HG03066 (cell line): ENCODE measurements at regions not wholly inside any gene's neighbourhood (a gene's known extent, or its start where the extent isn't known, plus 50 kb on each side); places are given as distances from the start of the nearest gene placed in this dataset.

Experiments used
- ATAC-seq: cut with Tn5 transposase; IDR thresholded peaks from one replicate; pipeline ENCODE4 v1.9.1; 2021; ENCODE audit warnings: low read depth; ENCODE audit not compliant: unreplicated experiment

GRCh38 chr3:159209459-159209858 lies 407.6 kb downstream of the MFSD1 start:
- ATAC-seq: no peak

DNA sequence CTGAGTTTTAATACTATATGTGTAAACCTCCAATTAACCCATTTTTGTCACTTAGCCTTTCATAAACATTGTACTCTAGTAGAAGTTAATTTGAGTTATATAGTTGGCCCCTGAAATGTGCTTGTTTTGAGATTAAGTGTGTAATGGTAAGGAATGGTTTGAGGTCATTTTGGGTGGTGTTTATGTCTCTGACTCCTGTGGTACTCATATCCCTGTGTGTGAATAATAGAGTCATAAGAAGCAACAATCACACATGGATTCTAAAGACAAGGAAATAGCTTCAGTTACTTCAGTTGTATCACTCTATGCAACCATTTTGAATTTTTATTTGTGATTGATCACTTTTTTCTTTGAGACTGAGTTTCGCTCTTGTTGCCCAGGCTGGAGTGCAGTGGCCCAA lies 408.5 kb downstream of the MFSD1 start:
- ATAC-seq: no peak

DNA sequence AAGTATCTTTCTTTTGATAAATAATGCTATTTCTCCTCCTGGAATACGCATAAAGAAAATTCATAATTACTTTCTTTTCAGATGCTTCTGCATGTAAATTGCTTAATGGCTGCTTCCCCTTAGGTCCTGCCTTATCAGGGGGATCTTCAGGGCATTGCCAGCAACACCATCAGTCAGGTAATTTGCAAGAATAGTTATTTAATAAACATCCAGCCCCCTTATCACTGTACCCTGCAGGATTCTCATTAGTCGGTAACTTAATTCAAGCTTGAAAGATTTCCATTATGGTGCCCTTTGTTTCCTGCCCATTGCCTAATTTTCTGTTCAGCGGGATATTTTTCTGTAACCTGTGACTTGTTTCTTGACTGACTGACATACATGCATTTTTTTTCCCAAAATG lies 414.5 kb downstream of the MFSD1 start:
- no peak for ATAC-seq

DNA sequence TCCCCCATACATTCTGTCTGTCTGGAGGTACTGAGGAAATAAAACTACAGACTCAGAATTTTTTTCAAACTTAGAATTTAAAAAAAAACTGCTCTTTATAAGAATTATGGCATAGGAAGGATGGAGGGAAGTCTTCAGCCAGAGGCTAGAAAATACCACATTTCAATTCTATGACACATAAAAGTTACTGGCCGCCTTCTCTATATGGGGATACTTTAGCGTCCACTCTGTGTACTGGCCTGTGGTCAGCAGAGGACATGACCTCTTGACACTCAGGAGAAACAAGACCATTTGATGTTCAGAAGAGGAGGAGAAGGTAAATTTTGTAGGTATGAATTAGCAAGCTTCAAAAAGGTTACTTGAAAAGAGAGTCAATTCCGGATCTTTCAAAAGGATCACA lies 417.4 kb downstream of the MFSD1 start:
- no peak for ATAC-seq

DNA sequence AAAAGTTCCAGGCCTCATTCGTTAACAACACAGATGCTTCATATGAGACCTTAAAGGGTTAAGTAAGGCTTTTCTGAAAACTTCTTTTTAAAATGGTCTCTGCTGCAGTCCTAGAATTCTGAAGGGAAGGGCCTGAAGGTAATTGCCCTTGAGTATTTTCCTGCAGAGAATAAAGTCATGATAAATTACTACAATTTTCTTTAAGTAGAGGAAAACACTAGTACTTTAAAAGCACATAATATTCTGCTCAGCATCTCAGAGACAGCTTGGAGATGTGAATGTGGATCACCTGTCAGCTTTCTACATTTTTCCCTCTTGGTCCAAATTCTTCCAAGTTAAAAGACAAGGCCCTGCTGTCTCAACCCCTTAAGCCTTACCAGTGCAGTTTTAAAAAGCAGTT lies 419.5 kb downstream of the MFSD1 start:
- no peak for ATAC-seq

DNA sequence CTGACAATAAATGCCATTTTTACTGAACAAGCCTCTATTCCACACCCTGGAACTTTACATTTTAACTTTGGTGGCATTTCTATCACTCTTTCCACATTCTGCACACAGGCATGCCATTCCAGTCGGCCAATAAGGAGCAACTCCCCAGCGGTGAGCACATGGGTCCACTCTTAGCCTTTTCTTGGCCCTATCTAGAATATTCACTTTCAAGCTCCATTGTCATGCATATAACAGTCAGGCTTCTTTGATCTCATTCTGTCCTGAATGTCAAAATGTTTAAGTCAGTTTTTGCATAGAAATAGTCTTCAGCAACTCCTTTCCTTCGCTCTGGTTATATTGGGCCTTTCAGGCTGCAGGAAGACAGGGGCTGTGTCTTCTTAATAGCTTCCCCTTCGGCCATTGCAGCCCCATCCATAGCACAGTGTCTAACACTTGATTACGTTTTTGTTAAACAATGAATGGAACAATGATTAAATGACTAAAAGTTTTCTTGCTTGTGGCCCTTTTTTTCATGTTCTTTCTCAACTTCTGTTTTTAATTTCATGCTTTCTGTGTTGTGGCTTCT lies 427.3 kb downstream of the MFSD1 start:
- ATAC-seq: no peak

- no peak for ATAC-seq
These were observed 431.1 kb downstream of the MFSD1 start for GRCh38 chr3:159232966-159233365.

DNA sequence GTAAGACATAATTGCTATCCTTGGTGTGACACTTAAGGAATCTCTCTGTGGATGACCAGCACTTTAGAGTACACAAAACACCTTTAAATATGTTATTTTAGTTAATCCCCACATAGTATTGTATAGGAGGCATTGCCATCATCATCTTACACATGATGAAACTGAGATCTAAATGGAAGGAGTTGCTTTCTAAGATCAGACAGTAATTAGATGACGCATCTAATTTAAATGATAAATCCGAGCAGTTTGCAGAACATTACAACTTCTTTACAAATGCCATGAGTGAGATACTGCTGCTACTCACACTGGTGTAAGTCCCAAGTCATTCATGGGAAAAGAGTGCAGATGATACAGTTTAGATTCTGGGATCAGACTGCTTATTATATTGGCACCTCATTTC lies 431.9 kb downstream of the MFSD1 start:
- no peak for ATAC-seq

DNA sequence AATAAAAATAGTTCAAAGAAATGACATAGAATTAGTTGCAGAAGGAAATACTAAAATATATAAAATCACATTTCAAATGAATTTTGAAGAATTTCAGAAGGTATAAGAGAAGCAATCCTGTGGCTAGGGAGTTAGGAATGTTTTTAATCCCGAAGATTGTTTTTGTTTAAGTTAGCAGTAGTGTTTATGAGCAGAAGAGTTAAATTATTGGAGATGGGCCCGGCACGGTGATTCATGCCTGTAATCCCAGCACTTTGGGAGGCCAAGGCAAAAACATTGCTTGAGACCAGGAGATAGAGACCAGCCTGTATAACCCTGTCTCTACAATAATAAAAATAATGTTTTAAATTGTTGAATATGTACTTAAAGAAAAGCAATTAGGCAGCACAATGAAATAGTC lies 432.5 kb downstream of the MFSD1 start:
- no peak for ATAC-seq

DNA sequence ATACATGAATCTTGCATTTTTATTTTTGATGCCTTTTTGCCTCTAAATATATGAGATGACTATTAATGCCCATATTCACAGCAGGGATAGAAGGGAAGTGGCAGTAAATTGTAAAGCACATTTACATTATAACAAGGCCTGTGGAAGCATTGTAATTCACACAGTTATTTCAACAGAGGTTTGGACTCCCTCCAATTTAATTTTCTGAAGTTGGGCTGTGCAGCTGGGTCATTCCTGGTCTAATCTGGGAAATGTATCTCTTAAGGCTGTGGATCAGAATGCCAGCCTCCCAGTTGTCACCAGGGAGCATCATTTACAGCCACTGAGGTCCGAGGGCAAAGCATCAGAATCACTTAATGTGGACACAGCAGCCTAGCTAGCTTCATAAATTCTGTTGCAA lies 434.5 kb downstream of the MFSD1 start:
- ATAC-seq: no peak

DNA sequence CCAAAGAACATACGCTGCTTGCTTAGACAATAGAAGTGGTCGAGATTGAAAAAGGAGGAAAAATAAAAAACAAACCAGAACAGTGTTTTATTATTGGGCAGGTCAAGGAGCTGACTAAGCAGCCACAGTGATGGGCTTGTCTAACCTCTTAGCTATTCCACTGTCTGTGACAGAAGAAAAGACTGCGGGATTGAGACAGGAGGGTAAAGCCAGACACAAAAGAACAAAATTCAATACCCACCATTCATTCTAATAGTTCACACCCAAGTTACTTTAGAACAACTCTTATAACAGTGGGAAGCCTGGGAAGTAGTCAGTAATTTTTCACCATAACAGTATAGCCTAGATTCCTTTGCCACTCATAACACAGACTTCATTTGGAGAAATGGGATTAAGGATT lies 435.4 kb downstream of the MFSD1 start:
- ATAC-seq: no peak

DNA sequence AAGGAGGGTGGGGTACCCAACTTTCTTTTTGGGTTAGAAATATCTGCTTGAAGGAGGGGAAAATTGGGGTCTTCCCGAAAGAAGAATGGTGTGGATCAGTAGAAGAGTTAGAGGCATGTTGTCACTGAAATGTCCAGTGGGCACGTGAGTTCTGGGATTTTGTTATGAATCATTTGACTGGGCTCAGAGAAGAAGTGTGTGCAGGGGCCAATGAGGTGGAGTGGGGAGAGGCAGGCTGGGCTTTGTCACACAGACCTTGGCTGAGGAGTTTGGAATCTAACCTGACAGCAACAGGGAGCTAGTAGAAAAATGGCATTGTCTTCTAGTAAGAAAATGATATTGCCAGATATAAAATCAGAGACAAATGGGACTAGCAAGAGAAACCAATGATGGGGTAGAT lies 436.8 kb downstream of the MFSD1 start:
- no peak for ATAC-seq

- no peak for ATAC-seq
These were observed 437.2 kb downstream of the MFSD1 start for GRCh38 chr3:159239059-159239458.

GRCh38 chr3:159244933-159245332 lies 443.1 kb downstream of the MFSD1 start:
- no peak for ATAC-seq

GRCh38 chr3:159245871-159246270 lies 444.0 kb downstream of the MFSD1 start:
- ATAC-seq: no peak

DNA sequence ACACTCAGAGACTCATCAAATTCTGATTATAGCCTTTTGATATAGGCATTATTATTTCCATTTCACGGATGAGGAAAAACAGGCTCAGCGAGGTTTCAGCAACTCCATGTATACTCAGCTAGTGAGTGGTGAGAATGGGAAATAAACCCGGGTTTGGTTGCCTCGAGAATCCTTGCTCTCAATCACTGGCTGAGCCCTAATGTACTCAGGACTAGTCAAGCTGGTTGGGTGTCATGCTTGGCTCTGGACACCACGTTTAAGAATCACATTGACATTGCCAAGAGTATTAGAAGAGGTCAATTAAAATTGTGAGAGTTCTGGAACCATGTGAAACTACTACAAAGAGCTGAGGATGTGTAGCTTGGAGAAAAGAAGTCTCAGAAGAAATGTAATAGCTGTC lies 444.5 kb downstream of the MFSD1 start:
- no peak for ATAC-seq

DNA sequence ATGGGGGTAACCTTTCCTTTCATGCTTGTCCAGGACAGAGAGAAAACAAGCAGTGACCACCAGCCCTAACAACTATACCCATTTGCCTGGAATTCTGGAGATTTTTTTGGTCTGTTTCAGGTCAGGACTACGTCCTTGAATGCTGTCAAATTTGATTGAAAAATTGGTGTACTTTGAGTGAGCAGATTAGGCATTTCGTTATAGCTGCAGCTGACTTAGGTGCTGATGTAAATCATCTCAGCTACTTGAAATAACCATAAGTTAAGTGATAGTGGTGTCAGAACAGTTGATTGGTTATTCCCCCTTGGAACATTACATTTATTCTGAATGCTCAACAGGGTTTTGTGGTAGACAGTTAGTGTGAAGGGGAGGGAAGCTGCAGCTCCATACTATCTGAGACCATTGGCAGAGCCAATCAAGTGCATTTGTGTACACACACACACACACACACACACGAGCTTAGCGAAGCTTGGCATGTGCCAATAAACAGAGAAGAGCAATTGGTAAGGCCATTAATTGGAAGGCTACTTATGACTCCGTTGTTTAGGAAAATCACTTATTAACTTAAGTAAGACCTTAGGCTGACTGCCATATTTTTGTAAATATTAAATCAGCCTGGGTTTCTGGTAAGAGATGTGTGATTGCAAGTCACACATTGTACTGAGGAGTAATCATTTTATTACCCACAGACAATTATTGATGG lies 447.8 kb downstream of the MFSD1 start:
- ATAC-seq: no peak

- ATAC-seq: no peak
These were observed 449.1 kb downstream of the MFSD1 start for GRCh38 chr3:159250961-159251360.

DNA sequence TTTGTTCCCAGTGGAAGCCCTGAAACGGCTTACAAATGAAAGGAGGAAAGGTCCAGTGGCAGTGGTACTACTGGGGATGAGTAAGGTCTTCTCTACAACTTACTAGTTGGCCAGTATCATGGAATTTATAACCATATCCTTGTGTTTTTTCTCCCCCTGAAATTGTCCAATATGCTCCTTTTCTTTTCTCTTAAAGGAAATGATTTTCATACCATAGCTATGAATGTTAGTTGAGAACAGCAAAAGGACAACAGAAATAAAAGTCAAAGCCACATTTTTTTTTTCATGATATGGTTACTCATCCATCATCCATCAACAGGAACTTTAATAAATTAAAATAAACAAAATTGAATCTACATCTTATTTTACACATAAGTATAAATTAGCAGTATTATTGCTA lies 450.4 kb downstream of the MFSD1 start:
- ATAC-seq: no peak

DNA sequence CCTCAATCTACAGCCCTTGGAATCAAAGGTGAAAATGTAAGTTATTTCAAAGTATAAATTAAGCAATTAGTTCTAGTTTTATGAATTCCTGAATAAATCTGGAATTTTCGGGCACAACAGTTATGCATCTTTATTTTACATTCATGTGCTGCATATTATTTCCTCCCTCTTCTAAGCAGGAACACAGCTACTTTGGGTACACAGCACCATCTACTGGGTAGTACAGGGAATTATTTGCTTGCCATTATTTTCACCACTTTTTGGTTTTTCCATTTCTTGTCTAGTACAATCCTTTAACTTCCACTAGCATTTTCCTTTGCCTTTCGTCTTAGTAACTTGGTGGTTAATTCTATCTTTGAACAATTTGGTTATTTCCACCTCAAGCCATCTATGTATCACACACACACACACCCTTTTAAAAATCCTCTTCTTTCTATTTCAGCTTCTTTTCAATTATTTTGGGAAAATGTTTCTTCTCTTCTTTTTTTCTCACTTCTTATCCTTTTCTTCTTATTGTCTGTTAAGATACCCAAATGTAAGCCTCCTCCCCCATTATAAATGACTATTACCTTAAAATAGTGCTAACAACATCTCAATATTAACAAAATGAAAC lies 451.0 kb downstream of the MFSD1 start:
- no peak for ATAC-seq

GRCh38 chr3:159253860-159254259 lies 452.0 kb downstream of the MFSD1 start:
- ATAC-seq: no peak

DNA sequence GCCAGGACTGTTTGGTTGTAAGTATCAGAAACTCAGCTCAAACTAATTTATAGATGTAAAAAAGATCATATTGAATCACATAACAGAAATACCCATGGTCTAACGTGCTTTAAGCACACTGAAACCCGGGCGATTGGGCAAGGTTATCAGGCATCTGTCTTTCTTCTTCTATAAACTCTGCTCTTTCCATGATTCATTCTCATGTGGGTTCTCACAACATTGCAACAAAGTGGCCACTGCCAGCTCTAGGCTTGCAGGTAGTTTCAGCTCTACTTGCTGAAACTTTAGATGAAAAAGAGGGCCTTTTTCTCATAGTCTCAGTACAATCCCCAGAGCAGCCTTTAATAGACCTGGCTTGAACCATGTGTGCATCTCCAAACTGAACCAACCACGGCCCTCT lies 456.1 kb downstream of the MFSD1 start:
- ATAC-seq: no peak
